Ascending aorta (tissue), 2 donors: ENCODE measurements at regions not wholly inside any gene's neighbourhood (a gene's known extent, or its start where the extent isn't known, plus 50 kb on each side); places are given as distances from the start of the nearest gene placed in this dataset.
"Not testable (repeated sequence)": the region's sequence is repeated elsewhere in the genome, so short reads cannot be mapped to it uniquely, and the experiment has no call there.

Experiments
- DNase-seq, 2 donors: peaks; one replicate each; pipeline ENCODE4 v3.0.0-alpha.2; 2019; ENCODE audit warnings: low spot score in 2 of 2
- H3K27ac ChIP-seq, 2 donors: fragments of 200-600 bp; sonication (generic); one replicate each; pipeline ENCODE4 v1.5.1; 2016 to 2017; ENCODE audit warnings: mild to moderate bottlenecking in 1 of 2
- H3K27me3 ChIP-seq: fragments of 200-600 bp; sonication (generic); one replicate; pipeline ENCODE4 v1.5.1; 2017
- H3K36me3 ChIP-seq, 2 donors: fragments of 200-600 bp; sonication (generic); one replicate each; pipeline ENCODE4 v1.5.1; 2016
- H3K4me1 ChIP-seq, 2 donors: fragments of 200-600 bp; sonication (generic); one replicate each; pipeline ENCODE4 v1.5.1; 2016 to 2017; ENCODE audit warnings: mild to moderate bottlenecking in 1 of 2
- H3K4me3 ChIP-seq, 2 donors: fragments of 200-600 bp; sonication (generic); one replicate each; pipeline ENCODE4 v1.5.1; 2016 to 2017; ENCODE audit warnings: mild to moderate bottlenecking in 1 of 2
- H3K9me3 ChIP-seq, 2 donors: fragments of 200-600 bp; sonication (generic); one replicate each; pipeline ENCODE4 v1.5.1; 2016
- CTCF ChIP-seq, 3 experiments: fragments of 200-600 bp in 2 of 3; fragments of 450-650 bp in 1 of 3; sonication (generic) in 2 of 3; IDR thresholded peaks; one replicate each; pipeline ENCODE4 v1.5.1; 2016 to 2019; ENCODE audit warnings: antibody characterized with exemption in 3 of 3, mild to moderate bottlenecking in 1 of 3, moderate library complexity in 1 of 3
- intact Hi-C: fragments of 100-400 bp; cut with DNase I; formaldehyde crosslinking; loops from one replicate; pipeline ENCODE4 v1.15.1; 2023

- H3K4me3 ChIP-seq, result no peak overlapping the region
- intact Hi-C loops, result no loop called here
- H3K27ac ChIP-seq, result no peak overlapping the region
- H3K9me3 ChIP-seq, result no peaks in the 10 kb centered on the region
- no peak for TF ChIP-seq CTCF (IDR thresholded peaks at IDR 0.05)
- no peak for DNase-seq
- H3K4me1 ChIP-seq, result no peaks in the 10 kb centered on the region
- no peaks in the 10 kb centered on the region for H3K27me3 ChIP-seq
- no peaks in the 10 kb centered on the region for H3K36me3 ChIP-seq
Observed at GRCh38 chr16:52308051-52308450, 238.9 kb downstream of the TOX3 start.

- Histone ChIP-seq H3K4me1 (no peaks in the 10 kb centered on the region), H3K27me3 (no peaks in the 10 kb centered on the region), H3K27ac (no peak overlapping the region), H3K36me3 (no peaks in the 10 kb centered on the region), H3K4me3 (no peak overlapping the region), H3K9me3 (no peaks in the 10 kb centered on the region)
- DNase-seq, result no peak
- TF ChIP-seq CTCF (IDR thresholded peaks at IDR 0.05), result no peak
- intact Hi-C loops, result no loop called here
Observed at GRCh38 chr16:52301026-52301425, 245.9 kb downstream of the TOX3 start.

GRCh38 chr16:52298769-52299168 is 248.2 kb downstream of the TOX3 start:
- Histone ChIP-seq H3K27me3 (no peaks in the 10 kb centered on the region), H3K4me1 (no peaks in the 10 kb centered on the region), H3K4me3 (no peak overlapping the region), H3K27ac (no peak overlapping the region), H3K9me3 (no peaks in the 10 kb centered on the region), H3K36me3 (no peaks in the 10 kb centered on the region)
- no peak for TF ChIP-seq CTCF (IDR thresholded peaks at IDR 0.05)
- DNase-seq, result no peak
- intact Hi-C loops, result no loop called here

GRCh38 chr16:52296706-52297315 is 250.1 kb downstream of the TOX3 start:
- H3K4me1 ChIP-seq, H3K9me3 ChIP-seq, H3K27me3 ChIP-seq, H3K4me3 ChIP-seq, H3K27ac ChIP-seq, DNase-seq, H3K36me3 ChIP-seq, intact Hi-C loops: not testable (repeated sequence)

GRCh38 chr16:52296076-52296475 is 250.9 kb downstream of the TOX3 start:
- H3K4me3 ChIP-seq, result no peak overlapping the region
- H3K36me3 ChIP-seq, result no peaks in the 10 kb centered on the region
- intact Hi-C loops, result no loop called here
- no peak overlapping the region for H3K27ac ChIP-seq
- H3K4me1 ChIP-seq, result no peaks in the 10 kb centered on the region
- H3K27me3 ChIP-seq, result no peaks in the 10 kb centered on the region
- no peaks in the 10 kb centered on the region for H3K9me3 ChIP-seq
- no peak for TF ChIP-seq CTCF (IDR thresholded peaks at IDR 0.05)
- no peak for DNase-seq

- DNase-seq, result no peak
- intact Hi-C loops, result no loop called here
- no peak for TF ChIP-seq CTCF (IDR thresholded peaks at IDR 0.05)
Observed at GRCh38 chr16:52294660-52295059, 252.3 kb downstream of the TOX3 start.

More at GRCh38 chr16:52294660-52295059, 252.3 kb downstream of the TOX3 start:
- Histone ChIP-seq H3K36me3 (no peaks in the 10 kb centered on the region), H3K4me3 (no peak overlapping the region), H3K9me3 (no peaks in the 10 kb centered on the region), H3K27ac (no peak overlapping the region), H3K4me1 (no peaks in the 10 kb centered on the region), H3K27me3 (no peaks in the 10 kb centered on the region)
